ENCODE measurements at regions not wholly inside any gene's neighbourhood (a gene's known extent, or its start where the extent isn't known, plus 50 kb on each side); places are given as distances from the start of the nearest gene placed in this dataset.

DNA sequence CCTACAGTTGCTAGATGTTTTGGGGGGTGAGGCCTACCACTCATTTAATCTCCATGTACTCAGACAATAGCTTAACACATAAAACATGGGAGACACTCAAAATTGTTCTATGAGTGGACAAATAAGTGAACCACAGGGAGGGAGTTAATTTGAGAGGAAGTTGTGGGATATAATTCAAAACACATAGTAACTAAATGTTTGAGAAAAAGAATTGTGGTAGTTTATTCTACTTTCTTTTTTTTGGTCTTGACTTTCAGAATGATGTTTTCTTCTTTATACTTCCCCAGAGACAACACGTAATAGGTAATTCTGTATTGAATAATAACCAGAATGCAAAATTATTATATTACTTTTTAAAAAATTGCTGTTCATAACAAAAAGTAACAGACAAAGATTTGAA, 453.8 kb downstream of the RFPL4B start:
- H3K36me3 Mint-ChIP-seq (ENCODE audit: low read depth) = no peaks in the 10 kb centered on the region
- H3K4me3 Mint-ChIP-seq = no peak overlapping the region
- H3K27me3 Mint-ChIP-seq (ENCODE audit: low read depth) = no peaks in the 10 kb centered on the region
- H3K27ac Mint-ChIP-seq = no peak overlapping the region
- peaks cover 6% of the 10 kb centered on the region for H3K9me3 Mint-ChIP-seq
- no peaks in the 10 kb centered on the region for H3K4me1 Mint-ChIP-seq (ENCODE audit: low read depth)

DNA sequence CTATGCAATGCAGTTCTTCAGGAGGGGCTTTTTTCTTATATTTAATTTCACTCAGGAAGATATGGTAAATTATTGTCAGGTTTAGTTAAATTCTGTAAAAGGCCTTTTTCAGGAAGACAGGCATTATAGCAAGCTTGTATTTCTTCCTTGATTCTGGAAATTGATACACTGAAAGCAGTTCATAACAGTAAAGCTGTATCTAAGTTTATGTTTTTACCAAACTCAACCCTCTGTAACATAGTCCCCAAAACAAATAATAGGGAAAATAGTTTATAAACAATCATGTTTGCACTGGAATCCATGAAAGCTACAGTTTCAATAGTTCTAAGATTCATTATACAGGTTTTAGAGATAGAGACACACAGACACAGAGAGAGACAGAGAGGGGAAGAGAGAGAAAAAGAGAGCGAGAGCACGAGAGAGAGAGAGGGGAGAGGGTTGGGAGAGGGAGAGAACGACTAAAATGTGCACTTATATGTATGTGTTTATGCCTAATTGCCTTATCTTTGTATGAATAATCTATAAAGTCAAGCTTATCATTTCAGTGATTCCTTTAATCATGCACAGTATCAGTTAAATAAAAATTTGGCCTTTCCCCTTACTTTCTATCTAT, 454.4 kb downstream of the RFPL4B start:
- Mint-ChIP-seq H3K27me3 (ENCODE audit: low read depth) (no peaks in the 10 kb centered on the region), H3K9me3 (peaks cover 6% of the 10 kb centered on the region), H3K36me3 (ENCODE audit: low read depth) (no peaks in the 10 kb centered on the region), H3K4me3 (no peak overlapping the region), H3K27ac (no peak overlapping the region), H3K4me1 (ENCODE audit: low read depth) (no peaks in the 10 kb centered on the region)

DNA sequence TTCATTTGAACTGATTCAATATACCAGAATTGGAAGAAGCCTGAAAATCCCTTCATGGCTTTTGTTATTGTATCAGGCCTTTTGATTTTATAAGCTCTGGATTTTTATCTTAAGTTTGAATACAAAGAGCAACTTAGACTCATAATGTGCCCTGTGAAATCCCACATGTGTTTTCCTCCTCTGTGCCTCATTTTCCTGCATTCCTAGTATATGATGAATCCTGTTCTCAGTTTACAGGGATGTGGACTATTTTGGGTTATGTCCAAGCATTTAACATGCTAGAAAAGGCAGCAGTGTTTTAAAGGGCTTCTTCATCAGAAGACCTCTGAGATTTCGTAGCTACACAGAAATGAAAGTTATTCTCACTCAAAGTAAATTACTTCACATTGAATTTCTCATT, 455.0 kb downstream of the RFPL4B start:
- no peak overlapping the region for H3K27ac Mint-ChIP-seq
- H3K9me3 Mint-ChIP-seq = peaks cover 6% of the 10 kb centered on the region
- H3K4me1 Mint-ChIP-seq (ENCODE audit: low read depth) = no peaks in the 10 kb centered on the region
- H3K27me3 Mint-ChIP-seq (ENCODE audit: low read depth) = no peaks in the 10 kb centered on the region
- no peak overlapping the region for H3K4me3 Mint-ChIP-seq
- H3K36me3 Mint-ChIP-seq (ENCODE audit: low read depth) = no peaks in the 10 kb centered on the region

DNA sequence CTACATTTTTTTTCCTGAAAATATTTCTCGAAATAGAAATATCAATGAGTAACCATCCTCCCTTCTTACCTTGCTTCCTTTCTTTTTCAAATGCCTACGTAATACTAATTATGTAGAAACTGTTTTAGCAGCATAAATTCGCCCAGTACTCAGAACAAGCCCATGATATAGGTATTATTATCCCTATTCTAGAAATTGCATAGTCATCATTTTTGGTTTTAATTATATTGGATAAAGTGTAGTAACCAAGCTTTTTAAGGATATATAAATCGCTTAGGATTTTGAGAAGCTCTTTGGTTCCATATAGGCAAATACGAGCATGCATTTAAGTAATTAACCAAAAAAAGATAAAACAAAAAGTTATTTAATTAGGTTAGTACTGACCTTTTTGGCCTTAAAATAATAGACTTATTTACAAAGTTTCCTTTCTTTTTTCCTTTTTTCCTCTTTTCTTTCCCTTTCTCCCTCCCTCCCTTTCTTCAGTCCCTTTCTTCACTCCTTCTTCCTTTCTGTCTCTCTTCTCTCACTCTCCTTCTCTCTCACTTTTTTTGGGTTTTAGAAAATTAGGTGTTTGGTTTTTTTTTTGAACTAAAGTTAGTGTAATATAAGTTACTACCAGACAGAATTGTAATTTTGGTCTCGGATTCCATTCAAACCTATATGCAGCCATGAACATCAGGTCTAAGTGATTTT, 457.7 kb downstream of the RFPL4B start:
- no peaks in the 10 kb centered on the region for H3K4me1 Mint-ChIP-seq (ENCODE audit: low read depth)
- no peaks in the 10 kb centered on the region for H3K27me3 Mint-ChIP-seq (ENCODE audit: low read depth)
- no peak overlapping the region for H3K27ac Mint-ChIP-seq
- H3K36me3 Mint-ChIP-seq (ENCODE audit: low read depth) = no peaks in the 10 kb centered on the region
- H3K4me3 Mint-ChIP-seq = no peak overlapping the region
- no peaks in the 10 kb centered on the region for H3K9me3 Mint-ChIP-seq

DNA sequence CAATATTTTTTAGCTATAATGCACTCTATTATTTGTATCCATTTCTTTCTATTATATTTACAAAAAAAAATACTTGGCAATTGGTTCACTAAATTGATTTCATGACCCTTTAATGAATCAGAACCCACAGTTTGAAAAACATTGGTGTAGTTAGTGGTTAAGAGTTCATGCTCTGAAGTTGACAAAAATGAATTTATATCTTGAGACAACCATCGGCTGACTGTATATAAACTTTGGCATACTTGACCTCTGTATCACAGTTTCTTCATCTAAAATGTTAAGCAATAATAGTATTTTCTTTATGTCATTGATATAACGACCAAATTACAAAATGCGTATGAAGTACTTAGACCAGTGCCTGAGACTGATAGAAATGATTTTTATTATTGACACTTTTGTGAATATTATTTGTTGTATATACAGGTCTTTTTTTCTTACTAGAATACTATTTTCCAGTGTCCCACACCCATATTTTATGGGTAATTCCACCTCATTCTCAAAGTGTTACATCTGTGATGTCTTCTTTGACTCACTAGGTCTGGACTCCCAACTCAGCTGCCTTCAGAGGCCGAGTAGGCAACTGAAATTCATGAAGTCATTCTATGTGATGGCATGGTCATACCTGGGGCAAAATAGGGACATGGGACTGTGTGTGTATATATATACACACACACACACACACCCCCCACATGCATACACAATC, 459.2 kb downstream of the RFPL4B start:
- Mint-ChIP-seq H3K27me3 (ENCODE audit: low read depth) (no peaks in the 10 kb centered on the region), H3K4me3 (no peak overlapping the region), H3K36me3 (ENCODE audit: low read depth) (no peaks in the 10 kb centered on the region), H3K9me3 (no peaks in the 10 kb centered on the region), H3K4me1 (ENCODE audit: low read depth) (no peaks in the 10 kb centered on the region), H3K27ac (no peak overlapping the region)

DNA sequence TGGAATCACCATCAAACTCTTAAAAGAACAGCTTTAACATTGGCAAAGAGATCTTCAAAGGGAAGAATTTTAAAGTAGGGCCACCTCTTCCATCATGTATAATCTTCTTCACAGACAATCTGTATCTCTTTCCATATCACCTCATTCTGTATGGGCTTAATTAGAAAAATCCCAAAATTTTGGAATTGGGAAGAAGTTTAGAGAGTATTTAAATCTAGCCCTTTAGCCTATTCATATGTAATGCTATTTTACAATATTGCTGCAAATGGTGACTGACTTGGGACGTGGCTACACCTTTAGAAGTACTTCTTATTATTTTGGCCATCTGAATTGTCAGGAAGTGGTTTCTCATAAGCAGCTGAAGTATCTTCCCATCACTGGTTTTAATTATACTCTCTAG, 474.3 kb downstream of the RFPL4B start:
- no peaks in the 10 kb centered on the region for H3K4me1 Mint-ChIP-seq (ENCODE audit: low read depth)
- H3K9me3 Mint-ChIP-seq = no peaks in the 10 kb centered on the region
- H3K27me3 Mint-ChIP-seq (ENCODE audit: low read depth) = no peaks in the 10 kb centered on the region
- no peak overlapping the region for H3K27ac Mint-ChIP-seq
- no peaks in the 10 kb centered on the region for H3K36me3 Mint-ChIP-seq (ENCODE audit: low read depth)
- H3K4me3 Mint-ChIP-seq = no peak overlapping the region

DNA sequence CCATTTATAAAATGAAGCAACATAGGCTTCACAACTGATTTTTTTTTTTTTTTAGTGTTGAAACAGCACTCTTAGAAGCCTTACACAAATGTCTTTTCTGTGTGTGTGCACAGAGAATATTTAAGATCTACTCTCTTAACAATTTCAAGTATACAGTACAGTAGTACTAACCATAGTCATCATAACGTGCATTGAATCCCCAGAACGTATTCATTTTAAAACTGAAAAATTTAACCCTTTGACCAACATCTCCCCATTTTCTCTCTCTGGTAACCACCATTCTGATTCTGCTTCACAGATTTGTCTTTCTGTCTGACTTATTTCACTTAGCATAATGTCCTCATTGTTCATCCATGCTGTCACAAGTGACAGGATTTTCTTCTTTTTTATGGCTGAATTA, 475.6 kb downstream of the RFPL4B start:
- no peak overlapping the region for H3K4me3 Mint-ChIP-seq
- no peaks in the 10 kb centered on the region for H3K36me3 Mint-ChIP-seq (ENCODE audit: low read depth)
- H3K4me1 Mint-ChIP-seq (ENCODE audit: low read depth) = no peaks in the 10 kb centered on the region
- no peak overlapping the region for H3K27ac Mint-ChIP-seq
- no peaks in the 10 kb centered on the region for H3K9me3 Mint-ChIP-seq
- no peaks in the 10 kb centered on the region for H3K27me3 Mint-ChIP-seq (ENCODE audit: low read depth)

DNA sequence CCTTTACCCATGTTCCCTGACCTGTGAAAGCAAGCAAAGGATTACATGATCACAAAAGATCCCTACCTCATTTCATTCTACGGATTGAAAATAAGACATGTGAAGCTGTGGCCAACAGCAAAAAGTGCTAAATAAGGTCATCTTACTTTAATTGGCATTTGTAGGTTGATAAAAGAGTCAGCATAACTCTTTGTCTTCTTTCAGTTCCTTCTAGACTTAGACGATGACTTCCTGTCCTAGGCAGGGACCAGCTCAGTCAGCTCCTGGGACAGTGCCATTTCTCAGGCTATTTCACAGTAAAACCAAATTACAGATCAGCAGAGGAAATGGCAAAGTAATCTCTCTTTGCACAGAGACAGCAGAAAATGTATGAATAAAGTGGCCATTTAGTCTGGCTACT, 480.7 kb downstream of the RFPL4B start:
- Mint-ChIP-seq H3K27ac (no peak overlapping the region), H3K4me3 (no peak overlapping the region)

DNA sequence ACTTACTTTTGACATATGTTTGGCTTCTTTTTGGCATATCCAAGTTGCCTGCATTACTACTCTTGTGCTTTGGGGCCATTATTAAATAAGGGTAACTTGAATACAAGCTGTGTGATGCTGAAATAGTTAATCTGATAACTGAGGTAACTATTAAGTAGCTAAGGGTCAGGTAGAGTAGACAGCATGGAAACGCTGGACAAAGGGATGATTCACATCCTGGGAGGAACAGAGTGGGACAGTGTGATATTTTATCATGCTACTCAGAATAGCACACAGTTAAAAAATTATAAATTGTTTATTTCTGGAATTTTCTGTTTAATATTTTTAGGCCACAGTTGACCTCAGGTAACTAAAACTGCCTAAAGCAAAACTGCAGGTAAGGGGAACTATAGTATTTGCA, 483.9 kb downstream of the RFPL4B start:
- no peak overlapping the region for H3K27ac Mint-ChIP-seq
- H3K36me3 Mint-ChIP-seq (ENCODE audit: low read depth) = no peaks in the 10 kb centered on the region
- H3K4me1 Mint-ChIP-seq (ENCODE audit: low read depth) = no peaks in the 10 kb centered on the region
- no peaks in the 10 kb centered on the region for H3K27me3 Mint-ChIP-seq (ENCODE audit: low read depth)
- no peak overlapping the region for H3K4me3 Mint-ChIP-seq
- no peaks in the 10 kb centered on the region for H3K9me3 Mint-ChIP-seq

More for the DNA sequence above, 480.7 kb downstream of the RFPL4B start:
- no peaks in the 10 kb centered on the region for H3K9me3 Mint-ChIP-seq
- H3K36me3 Mint-ChIP-seq (ENCODE audit: low read depth) = no peaks in the 10 kb centered on the region
- no peaks in the 10 kb centered on the region for H3K27me3 Mint-ChIP-seq (ENCODE audit: low read depth)
- H3K4me1 Mint-ChIP-seq (ENCODE audit: low read depth) = no peaks in the 10 kb centered on the region

DNA sequence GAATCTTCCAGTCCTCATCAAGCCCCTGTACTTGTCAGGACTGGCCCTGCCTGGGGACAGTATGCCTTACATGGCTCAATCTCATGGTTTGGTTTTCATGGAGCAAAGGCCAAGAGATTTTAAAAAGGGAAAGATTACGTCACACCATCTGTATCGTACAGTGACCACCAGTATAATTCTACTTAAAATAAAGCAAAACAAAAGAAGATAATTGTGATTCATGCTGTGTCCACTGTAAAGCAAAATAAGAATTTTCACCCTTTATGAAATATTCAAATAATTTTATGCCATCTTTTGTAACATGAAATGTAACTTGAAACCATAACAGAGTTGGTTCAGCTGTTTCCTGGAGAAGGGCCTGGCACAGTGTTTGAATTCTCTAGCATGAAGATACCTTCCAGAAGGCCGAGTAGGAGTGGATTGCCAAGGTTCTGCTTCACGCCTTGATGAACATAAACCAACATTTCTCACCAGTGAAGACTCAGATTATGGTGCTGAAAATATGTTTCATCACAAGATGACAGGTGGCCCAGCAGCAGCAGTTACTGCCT, 486.5 kb downstream of the RFPL4B start:
- Mint-ChIP-seq H3K9me3 (no peaks in the 10 kb centered on the region), H3K36me3 (ENCODE audit: low read depth) (no peaks in the 10 kb centered on the region), H3K4me1 (ENCODE audit: low read depth) (no peaks in the 10 kb centered on the region), H3K27ac (no peak overlapping the region), H3K4me3 (no peak overlapping the region), H3K27me3 (ENCODE audit: low read depth) (no peaks in the 10 kb centered on the region)

DNA sequence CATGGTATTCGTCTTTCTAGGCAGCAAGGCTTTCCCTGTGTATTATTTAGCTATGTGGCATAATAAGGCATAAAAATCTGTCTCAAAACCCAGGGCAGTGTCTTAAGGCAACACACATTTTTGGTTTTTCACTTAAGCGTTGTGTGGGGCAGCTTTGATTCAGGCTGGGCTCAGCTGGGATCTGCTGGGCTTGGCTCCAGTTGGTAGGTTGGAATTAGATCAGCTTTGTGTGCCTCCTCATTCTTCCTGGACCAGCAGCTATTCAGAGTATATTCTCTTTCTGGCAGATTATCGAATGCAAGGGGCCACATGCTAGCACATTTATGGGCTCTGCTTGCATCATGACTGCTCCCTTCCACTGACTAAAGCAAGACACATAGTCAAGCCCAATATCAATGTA, 487.9 kb downstream of the RFPL4B start:
- Mint-ChIP-seq H3K4me1 (ENCODE audit: low read depth) (no peaks in the 10 kb centered on the region), H3K9me3 (no peaks in the 10 kb centered on the region), H3K4me3 (no peak overlapping the region), H3K36me3 (ENCODE audit: low read depth) (no peaks in the 10 kb centered on the region), H3K27me3 (ENCODE audit: low read depth) (no peaks in the 10 kb centered on the region), H3K27ac (no peak overlapping the region)

DNA sequence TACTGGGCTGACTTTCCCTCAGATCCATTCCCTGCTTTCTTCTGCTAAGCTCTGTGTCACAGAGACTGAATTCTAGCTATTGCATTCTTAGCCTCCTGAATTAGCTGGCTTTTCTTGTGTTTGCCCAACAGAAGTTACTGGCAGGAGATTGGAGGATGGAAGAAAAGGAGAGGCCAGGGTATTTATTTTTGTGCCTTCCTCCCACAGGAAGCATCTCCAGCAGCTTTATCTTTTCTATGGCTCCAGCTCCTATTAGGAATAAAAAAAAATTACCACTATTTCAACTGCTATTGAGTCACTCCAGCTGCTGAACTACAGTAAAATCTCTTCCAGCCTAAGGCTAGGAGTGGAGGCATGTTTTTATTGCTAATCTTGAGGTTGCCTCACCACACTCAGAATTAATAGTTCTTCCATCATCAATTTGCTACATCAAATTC, 492.4 kb downstream of the RFPL4B start:
- Mint-ChIP-seq H3K4me1 (ENCODE audit: low read depth) (no peaks in the 10 kb centered on the region), H3K27me3 (ENCODE audit: low read depth) (no peaks in the 10 kb centered on the region), H3K9me3 (peaks cover 6% of the 10 kb centered on the region), H3K36me3 (ENCODE audit: low read depth) (no peaks in the 10 kb centered on the region), H3K4me3 (no peak overlapping the region), H3K27ac (no peak overlapping the region)

DNA sequence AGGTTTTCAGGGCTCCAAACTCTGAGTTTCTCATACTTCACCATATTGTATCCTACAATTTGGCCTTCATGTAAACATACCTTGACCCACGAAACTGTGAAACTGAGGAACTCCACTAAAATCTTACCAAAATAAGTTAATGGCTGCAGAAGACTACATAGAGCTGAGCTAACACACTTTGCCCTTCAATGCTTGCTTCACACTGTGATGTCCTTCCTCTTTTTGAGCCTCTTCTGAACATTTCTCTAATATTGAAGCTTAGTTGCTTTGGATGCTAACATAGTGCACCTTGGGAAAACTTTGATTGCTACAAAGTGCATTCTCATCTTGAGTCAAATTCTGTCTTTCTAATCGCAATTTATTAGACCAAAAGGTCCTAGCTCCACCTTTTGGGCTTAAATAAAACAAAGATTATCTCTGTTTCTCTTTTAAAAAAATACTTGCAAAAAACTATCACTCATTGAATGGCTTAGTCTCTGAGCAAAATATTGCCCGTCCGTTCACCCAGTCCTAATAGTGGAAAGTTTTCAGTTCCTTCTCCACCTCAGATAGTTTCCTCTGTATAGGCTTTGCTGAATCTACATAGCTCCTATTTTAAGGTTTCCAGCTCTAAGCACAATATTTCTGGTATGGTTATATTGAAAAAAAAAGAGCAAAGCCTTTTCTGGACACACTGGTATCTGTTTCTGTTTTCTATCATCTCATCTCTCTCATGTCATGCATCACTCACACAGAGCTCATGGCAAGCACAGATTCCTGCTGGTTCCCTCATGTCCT, 494.6 kb downstream of the RFPL4B start:
- Mint-ChIP-seq H3K4me1 (ENCODE audit: low read depth) (no peaks in the 10 kb centered on the region), H3K27ac (no peak overlapping the region), H3K36me3 (ENCODE audit: low read depth) (no peaks in the 10 kb centered on the region), H3K9me3 (peaks cover 6% of the 10 kb centered on the region), H3K4me3 (no peak overlapping the region), H3K27me3 (ENCODE audit: low read depth) (no peaks in the 10 kb centered on the region)

DNA sequence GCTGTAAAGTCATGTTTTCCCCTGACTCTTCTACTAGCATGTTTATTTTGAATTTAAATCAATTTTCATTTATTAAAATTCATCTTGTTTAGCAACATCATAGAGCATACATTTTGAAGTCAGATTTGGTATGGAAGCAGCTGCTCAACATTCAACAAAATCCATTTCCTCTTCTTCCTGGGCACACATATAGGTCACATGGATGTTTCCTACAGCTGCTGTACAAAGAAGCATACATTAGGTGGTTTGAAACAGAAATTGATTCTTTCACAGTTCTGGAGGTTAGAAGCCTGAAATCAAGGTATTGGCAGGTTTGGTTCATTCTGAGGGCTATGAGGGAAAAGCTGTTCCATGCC, 495.2 kb downstream of the RFPL4B start:
- Mint-ChIP-seq H3K27ac (no peak overlapping the region), H3K36me3 (ENCODE audit: low read depth) (no peaks in the 10 kb centered on the region), H3K4me3 (no peak overlapping the region), H3K9me3 (peaks cover 6% of the 10 kb centered on the region), H3K4me1 (ENCODE audit: low read depth) (no peaks in the 10 kb centered on the region), H3K27me3 (ENCODE audit: low read depth) (no peaks in the 10 kb centered on the region)

All from T-helper 1 cell treated with Interleukin-12 subunit alpha and Interleukin-12 subunit beta and Interleukin-4 antibody, amounts not matched to agents 30 μg/mL and 1 μg/mL, for 36 hours (primary cell).